BLaER1 treated with 17β-estradiol and CSF1 and Interleukin-3, amounts not matched to agents 10 nM and 100 nM (cell line): ENCODE measurements at regions not wholly inside any gene's neighbourhood (a gene's known extent, or its start where the extent isn't known, plus 50 kb on each side); places are given as distances from the start of the nearest gene placed in this dataset.
"Not testable (repeated sequence)": the region's sequence is repeated elsewhere in the genome, so short reads cannot be mapped to it uniquely, and the experiment has no call there.

Experiments
- H3K27ac ChIP-seq, 11 experiments: shearing (Covaris generic); formaldehyde crosslinking; 2 replicates each; pipeline ENCODE4 v1.8.1; 2022
- H3K27me3 ChIP-seq, 11 experiments: shearing (Covaris generic); formaldehyde crosslinking; 2 replicates each; pipeline ENCODE4 v1.8.1; 2022
- H3K36me3 ChIP-seq, 11 experiments: shearing (Covaris generic); formaldehyde crosslinking; 2 replicates each; pipeline ENCODE4 v1.8.1; 2022
- H3K4me1 ChIP-seq, 10 experiments: shearing (Covaris generic); formaldehyde crosslinking; 2 replicates each; pipeline ENCODE4 v1.8.1; 2022
- H3K4me2 ChIP-seq, 11 experiments: shearing (Covaris generic); formaldehyde crosslinking; 2 replicates each; pipeline ENCODE4 v1.8.1; 2022
- H3K4me3 ChIP-seq, 10 experiments: shearing (Covaris generic); formaldehyde crosslinking; 2 replicates each; pipeline ENCODE4 v1.8.1; 2022
- H3K9ac ChIP-seq, 11 experiments: shearing (Covaris generic); formaldehyde crosslinking; 2 replicates each; pipeline ENCODE4 v1.8.1; 2022
- H3K9me3 ChIP-seq, 11 experiments: shearing (Covaris generic); formaldehyde crosslinking; replicated peaks in 1 of 11; 2 replicates each; pipeline ENCODE4 v1.8.1; 2022
- H4K20me1 ChIP-seq, 11 experiments: shearing (Covaris generic); formaldehyde crosslinking; 2 replicates each; pipeline ENCODE4 v1.8.1; 2022
- Cebpa-rat ChIP-seq, 11 experiments: shearing (Covaris generic); IDR thresholded peaks; 2 replicates each; pipeline ENCODE4 v1.8.1; 2022

- no peak overlapping the region for H3K9ac ChIP-seq
- no peaks in the 10 kb centered on the region for H4K20me1 ChIP-seq
- no peak for TF ChIP-seq Cebpa-rat (IDR thresholded peaks at IDR 0.05)
These were observed 374.8 kb upstream of the KIAA1217 start for GRCh38 chr10:23834091-23834490.

GRCh38 chr10:23850631-23851030, 358.3 kb upstream of the KIAA1217 start:
- Histone ChIP-seq H3K9ac (no peak overlapping the region), H3K4me2 (peak overlapping the region in 2 of 11 experiments; percentile 8 to 13; a peak in 1 of 22 replicates), H3K4me1 (peaks cover 0 to 7% (median 0%) of the 10 kb centered on the region in 10 experiments; a peak in 1 of 20 replicates), H3K27ac (no peak overlapping the region), H3K4me3 (no peak overlapping the region), H3K36me3 (no peaks in the 10 kb centered on the region), H3K27me3 (no peaks in the 10 kb centered on the region), H3K9me3 (peaks cover 0 to 11% (median 4%) of the 10 kb centered on the region in 11 experiments; a peak in 7 of 22 replicates), H4K20me1 (no peaks in the 10 kb centered on the region)
- TF ChIP-seq Cebpa-rat (IDR thresholded peaks at IDR 0.05), result no peak

More at GRCh38 chr10:23834091-23834490, 374.8 kb upstream of the KIAA1217 start:
- Histone ChIP-seq H3K4me2 (no peak overlapping the region), H3K9me3 (no peaks in the 10 kb centered on the region), H3K4me3 (no peak overlapping the region), H3K27ac (no peak overlapping the region), H3K4me1 (0 out of 20 replicates have a peak, but pooled peaks cover 0 to 1% (median 0%) of the 10 kb centered on the region in 10 experiments), H3K27me3 (no peaks in the 10 kb centered on the region), H3K36me3 (no peaks in the 10 kb centered on the region)

DNA sequence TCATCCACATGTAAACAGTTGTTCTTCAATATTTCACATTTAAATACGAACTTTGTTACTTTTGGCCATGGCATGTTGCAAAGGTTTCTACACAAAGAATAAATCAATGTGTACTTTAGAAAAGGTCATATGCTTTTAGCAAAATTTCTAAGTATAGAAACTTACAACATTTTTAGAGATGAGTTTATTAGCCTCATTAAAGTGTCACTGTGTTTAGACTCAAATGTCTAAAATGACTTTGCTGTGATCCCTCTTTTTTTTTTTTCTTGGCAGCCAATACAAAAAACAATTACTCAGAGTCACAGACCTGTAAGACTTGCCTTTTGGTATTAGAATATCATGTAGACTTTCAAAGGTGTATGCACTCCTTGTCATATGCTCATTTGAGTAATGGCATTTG, 349.3 kb upstream of the KIAA1217 start:
- Histone ChIP-seq H3K4me1 (no peaks in the 10 kb centered on the region), H4K20me1 (no peaks in the 10 kb centered on the region), H3K9me3 (peaks cover 3 to 19% (median 11%) of the 10 kb centered on the region in 11 experiments; a peak in 15 of 22 replicates), H3K27me3 (no peaks in the 10 kb centered on the region), H3K9ac (no peak overlapping the region), H3K4me3 (no peak overlapping the region), H3K4me2 (no peak overlapping the region), H3K36me3 (no peaks in the 10 kb centered on the region), H3K27ac (no peak overlapping the region)
- no peak for TF ChIP-seq Cebpa-rat (IDR thresholded peaks at IDR 0.05)

DNA sequence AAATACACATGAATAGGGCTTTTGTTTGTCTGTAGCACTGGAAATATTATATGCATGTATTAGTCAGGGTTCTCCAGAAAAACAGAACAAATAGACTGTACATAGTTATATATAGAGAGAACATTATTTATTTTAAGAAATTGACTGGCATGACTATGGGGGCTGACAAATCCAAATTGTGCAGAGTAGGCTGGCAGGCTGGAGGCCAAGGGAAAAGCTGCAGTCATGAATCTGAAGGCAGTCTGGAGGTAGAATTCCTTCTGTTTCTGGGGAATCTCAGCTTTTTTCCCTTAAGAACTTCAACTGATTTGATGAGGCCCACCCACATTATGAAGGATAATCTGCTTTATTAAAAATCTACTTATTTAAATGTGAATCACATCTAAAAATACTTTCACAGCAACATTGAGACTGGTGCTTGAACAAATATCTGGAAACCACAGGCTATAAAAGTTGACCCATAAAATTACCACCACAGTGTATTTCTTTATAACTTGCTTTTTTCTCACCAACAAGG, 344.2 kb upstream of the KIAA1217 start:
- H4K20me1 ChIP-seq, result no peaks in the 10 kb centered on the region
- no peak overlapping the region for H3K4me2 ChIP-seq
- H3K9me3 ChIP-seq, result peaks cover 0 to 23% (median 14%) of the 10 kb centered on the region in 11 experiments; a peak in 19 of 22 replicates
- H3K27me3 ChIP-seq, result no peaks in the 10 kb centered on the region
- peaks cover 0 to 6% (median 0%) of the 10 kb centered on the region in 11 experiments; a peak in 1 of 22 replicates for H3K36me3 ChIP-seq
- no peak overlapping the region for H3K27ac ChIP-seq
- H3K4me1 ChIP-seq, result peaks cover 0 to 19% (median 12%) of the 10 kb centered on the region in 10 experiments; a peak in 14 of 20 replicates
- no peak overlapping the region for H3K9ac ChIP-seq
- H3K4me3 ChIP-seq, result no peak overlapping the region
- no peak for TF ChIP-seq Cebpa-rat (IDR thresholded peaks at IDR 0.05)

DNA sequence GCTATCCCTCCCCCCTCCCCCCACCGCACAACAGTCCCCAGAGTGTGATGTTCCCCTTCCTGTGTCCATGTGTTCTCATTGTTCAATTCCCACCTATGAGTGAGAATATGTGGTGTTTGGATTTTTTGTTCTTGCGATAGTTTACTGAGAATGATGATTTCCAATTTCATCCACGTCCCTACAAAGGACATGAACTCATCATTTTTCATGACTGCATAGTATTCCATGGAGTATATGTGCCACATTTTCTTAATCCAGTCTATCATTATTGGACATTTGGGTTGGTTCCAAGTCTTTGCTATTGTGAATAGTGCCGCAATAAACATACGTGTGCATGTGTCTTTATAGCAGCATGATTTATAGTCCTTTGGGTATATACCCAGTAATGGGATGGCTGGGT, 342.0 kb upstream of the KIAA1217 start:
- H3K4me2 ChIP-seq, H3K27me3 ChIP-seq, H3K9ac ChIP-seq, H3K27ac ChIP-seq, H3K4me3 ChIP-seq, H4K20me1 ChIP-seq, H3K36me3 ChIP-seq: not testable (repeated sequence)
- Histone ChIP-seq H3K4me1 (peaks cover 22 to 42% (median 33%) of the 10 kb centered on the region in 10 experiments), H3K9me3 (peaks cover 0 to 23% (median 14%) of the 10 kb centered on the region in 11 experiments; a peak in 19 of 22 replicates)

- Histone ChIP-seq H3K27ac (peak overlapping the region in 7 of 11 experiments; percentile 14 to 50 (median 41); a peak in 13 of 22 replicates), H3K4me1 (peaks cover 27 to 53% (median 43%) of the 10 kb centered on the region in 10 experiments), H3K9ac (no peak overlapping the region), H4K20me1 (no peaks in the 10 kb centered on the region), H3K27me3 (no peaks in the 10 kb centered on the region), H3K4me2 (peak overlapping the region in 5 of 11 experiments; percentile 4 to 51 (median 24); a peak in 5 of 22 replicates), H3K9me3 (peaks cover 0 to 23% (median 14%) of the 10 kb centered on the region in 11 experiments; a peak in 19 of 22 replicates), H3K36me3 (peaks cover 0 to 6% (median 0%) of the 10 kb centered on the region in 11 experiments; a peak in 1 of 22 replicates), H3K4me3 (no peak overlapping the region)
- no peak for TF ChIP-seq Cebpa-rat (IDR thresholded peaks at IDR 0.05)
These were observed 340.8 kb upstream of the KIAA1217 start for GRCh38 chr10:23868121-23868520.

DNA sequence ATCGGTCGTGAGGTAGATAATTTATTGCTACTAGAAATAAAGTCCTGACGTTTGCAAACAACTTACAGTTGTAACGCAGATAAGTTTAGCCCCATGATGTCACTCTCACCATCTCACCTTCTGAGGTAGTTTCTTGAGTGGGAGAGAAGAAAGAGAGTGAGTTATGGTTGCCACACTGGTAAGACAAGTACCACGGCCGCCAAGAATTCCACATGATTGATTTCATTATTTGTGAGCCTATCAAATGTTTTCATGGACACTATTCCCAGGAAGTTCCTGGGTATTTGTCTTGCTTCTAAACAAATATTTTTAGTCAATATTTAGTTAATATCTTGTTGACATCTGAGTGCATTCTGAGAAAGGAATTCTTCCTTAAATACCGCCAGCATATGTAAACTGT, 339.4 kb upstream of the KIAA1217 start:
- Histone ChIP-seq H3K9me3 (peaks cover 0 to 36% (median 21%) of the 10 kb centered on the region in 11 experiments; a peak in 20 of 22 replicates), H3K36me3 (peaks cover 0 to 6% (median 0%) of the 10 kb centered on the region in 11 experiments; a peak in 1 of 22 replicates), H3K27ac (peak overlapping the region in 8 of 11 experiments; percentile 83 to 94 (median 88); a peak in 14 of 22 replicates), H3K27me3 (no peaks in the 10 kb centered on the region), H3K4me3 (no peak overlapping the region), H3K9ac (no peak overlapping the region), H3K4me1 (peaks cover 27 to 59% (median 43%) of the 10 kb centered on the region in 10 experiments), H4K20me1 (no peaks in the 10 kb centered on the region), H3K4me2 (peak overlapping the region in 7 of 11 experiments; percentile 29 to 93 (median 75); a peak in 12 of 22 replicates)
- no peak for TF ChIP-seq Cebpa-rat (IDR thresholded peaks at IDR 0.05)

DNA sequence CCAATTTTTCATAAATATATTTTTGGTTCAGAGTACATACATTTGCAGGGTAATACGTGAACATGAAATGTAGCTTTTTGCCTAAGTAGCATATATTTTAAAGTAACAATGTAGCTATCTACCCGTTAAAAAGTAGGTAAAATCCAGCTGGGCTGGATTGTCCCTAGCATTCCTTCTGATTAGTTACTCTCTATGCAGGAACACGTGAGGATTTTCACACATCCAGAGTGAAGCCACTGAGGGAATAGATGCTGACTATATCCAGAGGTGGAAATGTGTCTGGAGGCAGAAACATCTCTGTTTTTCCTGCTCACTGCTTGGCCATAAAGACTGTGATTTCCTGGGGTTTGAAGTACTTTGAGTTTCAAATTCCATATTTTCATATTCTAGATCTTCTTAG, 338.9 kb upstream of the KIAA1217 start:
- TF ChIP-seq Cebpa-rat (IDR thresholded peaks at IDR 0.05), result no peak
- Histone ChIP-seq H4K20me1 (no peaks in the 10 kb centered on the region), H3K4me3 (no peak overlapping the region), H3K4me1 (peaks cover 27 to 59% (median 43%) of the 10 kb centered on the region in 10 experiments), H3K27me3 (no peaks in the 10 kb centered on the region), H3K4me2 (peak overlapping the region; percentile 59 to 93 (median 75); a peak in 21 of 22 replicates), H3K36me3 (peaks cover 0 to 6% (median 0%) of the 10 kb centered on the region in 11 experiments; a peak in 1 of 22 replicates), H3K9me3 (peaks cover 0 to 41% (median 22%) of the 10 kb centered on the region in 11 experiments; a peak in 20 of 22 replicates), H3K27ac (peak overlapping the region in 9 of 11 experiments; percentile 51 to 94 (median 87); a peak in 18 of 22 replicates), H3K9ac (peak overlapping the region in 8 of 11 experiments; percentile 62 to 76 (median 67); a peak in 14 of 22 replicates)
